Fibroblast of villous mesenchyme (primary cell): ENCODE measurements at regions not wholly inside any gene's neighbourhood (a gene's known extent, or its start where the extent isn't known, plus 50 kb on each side); places are given as distances from the start of the nearest gene placed in this dataset.
A peak's percentile ranks its signal among the peaks of the same experiment; 100 is the strongest.

Experiments used
- DNase-seq: peaks from one replicate; pipeline ENCODE4 v3.0.0-alpha.2; 2010; ENCODE audit warnings: low read depth
- H3K4me3 ChIP-seq: 2 replicates; pipeline ENCODE4 v1.5.1; 2011; ENCODE audit warnings: low read depth, mild to moderate bottlenecking, low read length
- CTCF ChIP-seq: IDR thresholded peaks from 2 replicates; pipeline ENCODE4 v1.5.1; 2012; ENCODE audit warnings: low read depth, mild to moderate bottlenecking, low read length; ENCODE audit not compliant: insufficient read depth

GRCh38 chr11:26199331-26200095, 132.4 kb upstream of the ANO3 start:
- no peak overlapping the region for H3K4me3 ChIP-seq
- DNase-seq: peak; percentile 54
- TF ChIP-seq CTCF: no peak

GRCh38 chr11:26201411-26201810, 130.5 kb upstream of the ANO3 start:
- TF ChIP-seq CTCF: no peak
- no peak overlapping the region for H3K4me3 ChIP-seq
- peak; percentile 58 for DNase-seq

- H3K4me3 ChIP-seq: no peak overlapping the region
- no peak for TF ChIP-seq CTCF
- DNase-seq: no peak
Measured at GRCh38 chr11:26202754-26203153, 129.2 kb upstream of the ANO3 start.

- TF ChIP-seq CTCF: no peak
- no peak overlapping the region for H3K4me3 ChIP-seq
- DNase-seq: no peak
Measured at GRCh38 chr11:26204101-26204500, 127.8 kb upstream of the ANO3 start.

GRCh38 chr11:26204839-26205238, 127.1 kb upstream of the ANO3 start:
- H3K4me3 ChIP-seq: no peak overlapping the region
- no peak for TF ChIP-seq CTCF
- DNase-seq: no peak

GRCh38 chr11:26219183-26220117, 112.5 kb upstream of the ANO3 start:
- DNase-seq: peak; percentile 55
- no peak for TF ChIP-seq CTCF

More at GRCh38 chr11:26219183-26220117, 112.5 kb upstream of the ANO3 start:
- no peak overlapping the region for H3K4me3 ChIP-seq
